Left lung (tissue), 4 donors: ENCODE measurements at regions not wholly inside any gene's neighbourhood (a gene's known extent, or its start where the extent isn't known, plus 50 kb on each side); places are given as distances from the start of the nearest gene placed in this dataset.

Source experiments
- ATAC-seq: fragments of 200-7000 bp; cut with Tn5 transposase; one replicate; pipeline ENCODE4 v1.9.1; 2020; ENCODE audit warnings: moderate library complexity
- DNase-seq, 4 donors: peaks; one replicate each; pipeline ENCODE4 v3.0.0-alpha.2; 2013 to 2020
- H3K27ac ChIP-seq, 2 donors: fragments of 200-600 bp; sonication (generic) in 1 of 2; one replicate each; pipeline versions ENCODE4 v1.5.0 to v1.8.0; 2020 to 2021
- H3K27me3 ChIP-seq, 2 donors: fragments of 200-600 bp; sonication (generic) in 1 of 2; one replicate each; pipeline versions ENCODE4 v1.5.0 to v1.8.0; 2020 to 2021
- H3K36me3 ChIP-seq, 2 donors: fragments of 200-600 bp; sonication (generic) in 1 of 2; one replicate each; pipeline versions ENCODE4 v1.5.0 to v1.8.0; 2020 to 2021
- H3K4me1 ChIP-seq, 2 donors: fragments of 200-600 bp; one replicate each; pipeline ENCODE4 v1.8.0; 2021
- H3K4me3 ChIP-seq, 2 donors: fragments of 200-600 bp; sonication (generic) in 1 of 2; one replicate each; pipeline versions ENCODE4 v1.5.0 to v1.8.0; 2020 to 2021; ENCODE audit warnings: mild to moderate bottlenecking in 1 of 2
- H3K9me3 ChIP-seq, 2 donors: fragments of 200-600 bp; sonication (generic) in 1 of 2; one replicate each; pipeline versions ENCODE4 v1.5.0 to v1.8.0; 2020 to 2021
- intact Hi-C, 2 donors: fragments of 100-400 bp; cut with DNase I; formaldehyde crosslinking; loops; one replicate each; pipeline versions ENCODE4 v1.11.2 to v1.14.2; 2022
- TF ChIP-seq, protein P1 (sequence below), 2 donors: fragments of 200-600 bp; sonication (generic) in 1 of 2; IDR thresholded peaks; one replicate each; pipeline versions ENCODE4 v1.5.0 to v1.8.0; 2021; ENCODE audit warnings: antibody characterized with exemption in 2 of 2
- donor health status: DM: no; HTN: yes; CAD: no.
- donor health status: DM: no; HTN: no; CAD: no.

GRCh38 chr12:58357511-58357910, 416.1 kb downstream of the ATP23 start:
- intact Hi-C loops: no loop called here
- DNase-seq (no peak), ATAC-seq (no peak)
- no peaks in the 10 kb centered on the region for H3K27me3 ChIP-seq
- TF ChIP-seq, protein P1, sequence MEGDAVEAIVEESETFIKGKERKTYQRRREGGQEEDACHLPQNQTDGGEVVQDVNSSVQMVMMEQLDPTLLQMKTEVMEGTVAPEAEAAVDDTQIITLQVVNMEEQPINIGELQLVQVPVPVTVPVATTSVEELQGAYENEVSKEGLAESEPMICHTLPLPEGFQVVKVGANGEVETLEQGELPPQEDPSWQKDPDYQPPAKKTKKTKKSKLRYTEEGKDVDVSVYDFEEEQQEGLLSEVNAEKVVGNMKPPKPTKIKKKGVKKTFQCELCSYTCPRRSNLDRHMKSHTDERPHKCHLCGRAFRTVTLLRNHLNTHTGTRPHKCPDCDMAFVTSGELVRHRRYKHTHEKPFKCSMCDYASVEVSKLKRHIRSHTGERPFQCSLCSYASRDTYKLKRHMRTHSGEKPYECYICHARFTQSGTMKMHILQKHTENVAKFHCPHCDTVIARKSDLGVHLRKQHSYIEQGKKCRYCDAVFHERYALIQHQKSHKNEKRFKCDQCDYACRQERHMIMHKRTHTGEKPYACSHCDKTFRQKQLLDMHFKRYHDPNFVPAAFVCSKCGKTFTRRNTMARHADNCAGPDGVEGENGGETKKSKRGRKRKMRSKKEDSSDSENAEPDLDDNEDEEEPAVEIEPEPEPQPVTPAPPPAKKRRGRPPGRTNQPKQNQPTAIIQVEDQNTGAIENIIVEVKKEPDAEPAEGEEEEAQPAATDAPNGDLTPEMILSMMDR (IDR thresholded peaks at IDR 0.05): no peak
- no peaks in the 10 kb centered on the region for H3K9me3 ChIP-seq
- no peak overlapping the region for H3K4me3 ChIP-seq
- no peaks in the 10 kb centered on the region for H3K36me3 ChIP-seq
- no peaks in the 10 kb centered on the region for H3K4me1 ChIP-seq
- no peak overlapping the region for H3K27ac ChIP-seq

- intact Hi-C loops: no loop called here
- H3K4me3 ChIP-seq: no peak overlapping the region
- no peaks in the 10 kb centered on the region for H3K27me3 ChIP-seq
- no peak overlapping the region for H3K27ac ChIP-seq
- ATAC-seq: no peak
- no peaks in the 10 kb centered on the region for H3K4me1 ChIP-seq
- no peaks in the 10 kb centered on the region for H3K9me3 ChIP-seq
- no peak for DNase-seq
- H3K36me3 ChIP-seq: no peaks in the 10 kb centered on the region
- TF ChIP-seq, protein P1 (IDR thresholded peaks at IDR 0.05): no peak
These were observed 417.0 kb downstream of the ATP23 start for GRCh38 chr12:58358369-58358768.

DNA sequence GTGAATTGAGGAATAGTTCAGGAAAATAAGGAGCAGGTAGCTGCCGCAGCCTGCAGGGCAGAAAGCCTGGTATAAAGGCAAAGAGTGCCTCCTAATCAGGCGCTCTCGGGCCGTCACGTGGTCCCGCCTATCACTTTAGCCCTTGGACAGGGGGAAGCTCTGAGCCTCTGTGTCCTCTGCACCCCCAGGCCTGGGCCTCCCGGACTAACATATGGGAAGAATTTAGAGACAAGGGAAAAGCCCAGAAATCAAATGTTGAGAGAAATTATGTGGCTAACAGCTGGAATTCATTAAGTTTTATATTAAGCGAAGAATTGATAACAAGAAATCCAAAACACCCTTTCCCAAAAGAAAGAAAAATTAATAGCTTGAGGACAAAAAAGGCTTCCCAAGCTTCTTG, 417.7 kb downstream of the ATP23 start:
- no peak overlapping the region for H3K4me3 ChIP-seq
- no peaks in the 10 kb centered on the region for H3K36me3 ChIP-seq
- no peaks in the 10 kb centered on the region for H3K27me3 ChIP-seq
- intact Hi-C loops: no loop called here
- DNase-seq (peak in 2 of 4 donors; percentile 17 to 32), ATAC-seq (no peak)
- no peak overlapping the region for H3K27ac ChIP-seq
- H3K9me3 ChIP-seq: no peaks in the 10 kb centered on the region
- H3K4me1 ChIP-seq: no peaks in the 10 kb centered on the region
- TF ChIP-seq, protein P1 (IDR thresholded peaks at IDR 0.05): no peak

DNA sequence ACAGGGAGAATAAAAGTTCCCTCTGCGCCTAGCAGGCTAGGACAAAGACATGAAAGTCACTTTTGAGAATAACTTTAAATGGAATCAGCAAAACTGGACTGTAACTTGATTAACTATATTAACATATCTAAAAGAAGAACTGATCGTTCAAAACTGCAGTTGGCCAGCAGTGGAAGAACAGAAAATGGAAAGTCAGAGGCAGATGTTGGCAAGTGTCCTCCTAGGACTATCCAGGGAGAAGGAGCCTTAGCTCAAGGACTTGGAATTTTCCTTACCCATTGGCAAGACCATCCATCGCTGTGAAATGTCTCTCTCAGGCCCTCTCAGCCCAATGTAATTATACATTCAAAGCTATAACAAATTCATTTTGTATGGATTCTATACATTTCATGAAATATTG, 419.7 kb downstream of the ATP23 start:
- ATAC-seq: no peak
- TF ChIP-seq, protein P1 (IDR thresholded peaks at IDR 0.05): no peak
- Histone ChIP-seq H3K27me3 (no peaks in the 10 kb centered on the region), H3K9me3 (no peaks in the 10 kb centered on the region), H3K4me1 (no peaks in the 10 kb centered on the region), H3K27ac (no peak overlapping the region), H3K4me3 (no peak overlapping the region), H3K36me3 (no peaks in the 10 kb centered on the region)
- intact Hi-C loops: no loop called here
- DNase-seq: no peak

GRCh38 chr12:58363971-58364370, 422.6 kb downstream of the ATP23 start:
- Histone ChIP-seq H3K4me3 (no peak overlapping the region), H3K9me3 (no peaks in the 10 kb centered on the region), H3K27ac (no peak overlapping the region), H3K27me3 (no peaks in the 10 kb centered on the region), H3K36me3 (no peaks in the 10 kb centered on the region), H3K4me1 (no peaks in the 10 kb centered on the region)
- DNase-seq (no peak), ATAC-seq (no peak)
- intact Hi-C loops: no loop called here
- TF ChIP-seq, protein P1 (IDR thresholded peaks at IDR 0.05): no peak
